Ovary (tissue), 3 donors: ENCODE measurements at regions not wholly inside any gene's neighbourhood (a gene's known extent, or its start where the extent isn't known, plus 50 kb on each side); places are given as distances from the start of the nearest gene placed in this dataset.

Experiments used
- EP300 ChIP-seq: sonication (generic); formaldehyde crosslinking; IDR thresholded peaks from one replicate; pipeline ENCODE4 v1.6.1; 2017; ENCODE audit warnings: antibody characterized with exemption
- TF ChIP-seq, protein P1 (sequence below), 3 donors: fragments of 450-650 bp in 2 of 3; fragments of 200-600 bp in 1 of 3; IDR thresholded peaks; one replicate each; pipeline versions ENCODE4 v1.5.1 to v1.8.0; 2016 to 2022; ENCODE audit warnings: antibody characterized with exemption in 3 of 3, mild to moderate bottlenecking in 1 of 3
- donor health status: DM: no; HTN: no; CAD: no.

DNA sequence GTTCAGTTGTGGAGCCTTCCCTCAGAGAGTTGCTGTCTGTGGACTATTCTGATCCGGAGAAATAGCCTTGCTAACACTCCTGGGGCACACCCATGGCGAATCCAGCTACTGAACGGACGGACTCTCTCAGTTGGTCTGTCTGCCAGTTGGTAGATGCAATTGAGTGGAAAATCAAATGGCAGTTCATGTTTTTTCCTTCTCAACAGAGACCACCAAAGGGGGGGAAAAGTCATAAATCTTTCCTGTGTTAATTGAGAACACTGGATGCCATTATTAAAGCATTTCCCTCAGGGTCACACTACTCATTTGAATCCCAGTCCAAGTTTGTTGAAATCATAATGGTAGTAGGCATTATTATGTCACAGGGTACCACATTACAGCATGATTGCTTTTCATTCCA, 354.3 kb upstream of the FAR2 start:
- TF ChIP-seq, protein P1, sequence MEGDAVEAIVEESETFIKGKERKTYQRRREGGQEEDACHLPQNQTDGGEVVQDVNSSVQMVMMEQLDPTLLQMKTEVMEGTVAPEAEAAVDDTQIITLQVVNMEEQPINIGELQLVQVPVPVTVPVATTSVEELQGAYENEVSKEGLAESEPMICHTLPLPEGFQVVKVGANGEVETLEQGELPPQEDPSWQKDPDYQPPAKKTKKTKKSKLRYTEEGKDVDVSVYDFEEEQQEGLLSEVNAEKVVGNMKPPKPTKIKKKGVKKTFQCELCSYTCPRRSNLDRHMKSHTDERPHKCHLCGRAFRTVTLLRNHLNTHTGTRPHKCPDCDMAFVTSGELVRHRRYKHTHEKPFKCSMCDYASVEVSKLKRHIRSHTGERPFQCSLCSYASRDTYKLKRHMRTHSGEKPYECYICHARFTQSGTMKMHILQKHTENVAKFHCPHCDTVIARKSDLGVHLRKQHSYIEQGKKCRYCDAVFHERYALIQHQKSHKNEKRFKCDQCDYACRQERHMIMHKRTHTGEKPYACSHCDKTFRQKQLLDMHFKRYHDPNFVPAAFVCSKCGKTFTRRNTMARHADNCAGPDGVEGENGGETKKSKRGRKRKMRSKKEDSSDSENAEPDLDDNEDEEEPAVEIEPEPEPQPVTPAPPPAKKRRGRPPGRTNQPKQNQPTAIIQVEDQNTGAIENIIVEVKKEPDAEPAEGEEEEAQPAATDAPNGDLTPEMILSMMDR (IDR thresholded peaks at IDR 0.05) = no peak
- TF ChIP-seq EP300 = no peak
